K562 (cell line): ENCODE measurements at regions not wholly inside any gene's neighbourhood (a gene's known extent, or its start where the extent isn't known, plus 50 kb on each side); places are given as distances from the start of the nearest gene placed in this dataset.

Experiments used
- BRF2 ChIP-seq: IDR thresholded peaks from 3 replicates; pipeline ENCODE4 v1.6.1; 2011; ENCODE audit warnings: borderline replicate concordance, mild to moderate bottlenecking; ENCODE audit not compliant: insufficient read length, insufficient read depth
- CHAMP1 ChIP-seq: fragments of 450-650 bp; IDR thresholded peaks from 2 replicates; pipeline ENCODE4 v1.6.1; 2016; ENCODE audit warnings: mild to moderate bottlenecking
- CHD4 ChIP-seq: fragments of 200-600 bp; sonication (generic); IDR thresholded peaks from 3 replicates; pipeline ENCODE4 v1.6.1; 2012; ENCODE audit warnings: low read depth, mild to moderate bottlenecking, mixed read lengths, low read length, inconsistent platforms; ENCODE audit not compliant: insufficient read depth, insufficient replicate concordance, poor library complexity, severe bottlenecking
- FOSL1 ChIP-seq: fragments of 200-800 bp; sonication (Bioruptor generic); conservative IDR thresholded peaks from 2 replicates; pipeline ENCODE4 v1.6.1; 2016; ENCODE audit warnings: missing genetic modification characterization, missing compliant biosample characterization
- IRF1 ChIP-seq: sonication (generic); formaldehyde crosslinking; IDR thresholded peaks from 2 replicates; pipeline ENCODE4 v1.8.0; 2022; ENCODE audit warnings: missing genetic modification reagents, mild to moderate bottlenecking, borderline replicate concordance
- JUNB ChIP-seq: fragments of 450-650 bp; formaldehyde crosslinking; conservative IDR thresholded peaks from 2 replicates; pipeline ENCODE4 v1.4.0; 2020; ENCODE audit warnings: mild to moderate bottlenecking
- KAT2B ChIP-seq: IDR thresholded peaks from one replicate; pipeline ENCODE4 v1.6.1; 2012; ENCODE audit warnings: low read depth, mild to moderate bottlenecking, control low read depth, inconsistent platforms, low read length, moderate library complexity
- NR2C2 ChIP-seq, 2 experiments: fragments of 200-800 bp in 1 of 2; sonication (Bioruptor generic) in 1 of 2; sonication (generic) in 1 of 2; formaldehyde crosslinking in 1 of 2; IDR thresholded peaks; 2 replicates each; pipeline versions ENCODE4 v1.6.1 to v1.8.0; 2016 to 2022; ENCODE audit warnings: mild to moderate bottlenecking in 1 of 2, missing compliant biosample characterization in 1 of 2, missing genetic modification characterization in 1 of 2, missing genetic modification reagents in 1 of 2
- SUPT5H ChIP-seq: fragments of 450-650 bp; IDR thresholded peaks from 2 replicates; pipeline ENCODE4 v1.6.1; 2016
- TCF7L2 ChIP-seq: fragments of 150-350 bp; IDR thresholded peaks from 2 replicates; pipeline ENCODE4 v1.6.1; 2016; ENCODE audit warnings: low read depth, mild to moderate bottlenecking, low read length, moderate library complexity
- TEAD4 ChIP-seq, 2 experiments: sonication (generic) in 1 of 2; formaldehyde crosslinking in 1 of 2; IDR thresholded peaks; 2 replicates each; pipeline versions ENCODE4 v1.6.1 to v1.8.0; 2012 to 2022; ENCODE audit warnings: borderline replicate concordance in 1 of 2, inconsistent platforms in 1 of 2, low read length in 1 of 2, mild to moderate bottlenecking in 1 of 2, missing genetic modification reagents in 1 of 2
- UBTF ChIP-seq, 2 experiments: IDR thresholded peaks; 2 replicates each; pipeline ENCODE4 v1.6.1; 2012; ENCODE audit warnings: improper control_type of control experiment in 2 of 2, low read depth in 2 of 2, low read length in 2 of 2, borderline replicate concordance in 1 of 2
- ZBED1 ChIP-seq: IDR thresholded peaks from 2 replicates; pipeline ENCODE4 v1.6.1; 2014
- ZBTB1 ChIP-seq: sonication (generic); formaldehyde crosslinking; IDR thresholded peaks from 2 replicates; pipeline ENCODE4 v1.8.1; 2023; ENCODE audit warnings: missing genetic modification reagents, low read depth, mild to moderate bottlenecking, borderline replicate concordance
- ZBTB43 ChIP-seq: sonication (generic); formaldehyde crosslinking; IDR thresholded peaks from 2 replicates; pipeline ENCODE4 v1.8.0; 2023; ENCODE audit warnings: mild to moderate bottlenecking, missing genetic modification reagents
- ZNF766 ChIP-seq: fragments of 200-800 bp; sonication (Bioruptor generic); conservative IDR thresholded peaks from 2 replicates; pipeline ENCODE4 v1.6.1; 2016; ENCODE audit warnings: missing genetic modification characterization, missing compliant biosample characterization
- TF ChIP-seq, protein P1 (sequence below): fragments of 250-450 bp; sonication (Bioruptor Pico); IDR thresholded peaks from 2 replicates; pipeline ENCODE4 v1.4.0; 2020; ENCODE audit warnings: mild to moderate bottlenecking

DNA sequence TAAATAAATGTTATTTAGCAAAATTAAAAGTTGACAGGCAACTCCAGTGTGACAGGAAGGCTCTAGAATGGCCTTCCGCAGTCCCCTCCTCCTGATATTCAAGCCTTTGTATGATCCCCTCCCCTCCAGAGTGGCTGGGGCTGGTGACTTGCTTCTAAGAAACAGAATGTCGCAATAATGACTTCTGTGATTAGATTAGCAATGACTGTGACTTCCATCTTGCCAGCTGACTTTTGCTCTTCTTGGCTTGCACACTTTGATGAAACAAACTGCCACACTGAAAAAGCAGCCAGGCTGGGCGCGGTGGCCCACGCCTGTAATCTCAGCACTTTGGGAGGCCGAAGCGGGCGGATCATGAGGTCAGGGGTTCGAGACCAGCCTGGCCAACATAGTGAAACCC, 106.5 kb upstream of the LARP1 start (continued):
- TF ChIP-seq CHAMP1: no peak
- TF ChIP-seq UBTF (IDR thresholded peaks at IDR 0.05; ENCODE audit: borderline replicate concordance in 1 of 2, low read depth in 2 of 2, low read length in 2 of 2): 0 out of 4 replicates have a peak, but pooled peaks of 1 of the 2 experiments have one; percentile 22
- no peak for TF ChIP-seq IRF1 (CRISPR knock-in tag)
- no peak for TF ChIP-seq ZBTB1 (CRISPR knock-in tag)
- peak; percentile 33; the same call in 1 of the 2 replicates for TF ChIP-seq ZBED1
- peak; percentile 72; the same call in 1 of the 2 replicates for TF ChIP-seq ZNF766 (CRISPR knock-in tag)
- no peak for TF ChIP-seq ZBTB43
- TF ChIP-seq FOSL1 (tag): peak; percentile 62
- no peak for TF ChIP-seq JUNB (CRISPR knock-in tag)
- TF ChIP-seq KAT2B: no peak
- TF ChIP-seq SUPT5H: no peak
- no peak for TF ChIP-seq NR2C2 (CRISPR knock-in tag; IDR thresholded peaks at IDR 0.05)
- peak; percentile 19; the same call in 1 of the 2 replicates for TF ChIP-seq NR2C2 (tag; IDR thresholded peaks at IDR 0.05)
- TF ChIP-seq CHD4: no peak
- TF ChIP-seq, protein P1, sequence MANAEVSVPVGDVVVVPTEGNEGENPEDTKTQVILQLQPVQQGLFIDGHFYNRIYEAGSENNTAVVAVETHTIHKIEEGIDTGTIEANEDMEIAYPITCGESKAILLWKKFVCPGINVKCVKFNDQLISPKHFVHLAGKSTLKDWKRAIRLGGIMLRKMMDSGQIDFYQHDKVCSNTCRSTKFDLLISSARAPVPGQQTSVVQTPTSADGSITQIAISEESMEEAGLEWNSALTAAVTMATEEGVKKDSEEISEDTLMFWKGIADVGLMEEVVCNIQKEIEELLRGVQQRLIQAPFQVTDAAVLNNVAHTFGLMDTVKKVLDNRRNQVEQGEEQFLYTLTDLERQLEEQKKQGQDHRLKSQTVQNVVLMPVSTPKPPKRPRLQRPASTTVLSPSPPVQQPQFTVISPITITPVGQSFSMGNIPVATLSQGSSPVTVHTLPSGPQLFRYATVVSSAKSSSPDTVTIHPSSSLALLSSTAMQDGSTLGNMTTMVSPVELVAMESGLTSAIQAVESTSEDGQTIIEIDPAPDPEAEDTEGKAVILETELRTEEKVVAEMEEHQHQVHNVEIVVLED (CRISPR knock-in tag): no peak
- no peak for TF ChIP-seq TCF7L2
- peak; percentile 83 for TF ChIP-seq TEAD4 (IDR thresholded peaks at IDR 0.05; ENCODE audit: low read length)
- no peak for TF ChIP-seq TEAD4 (CRISPR knock-in tag; IDR thresholded peaks at IDR 0.05; ENCODE audit: borderline replicate concordance)
- no peak for TF ChIP-seq BRF2
